Activated CD4-positive, alpha-beta T cell treated with anti-CD3 and anti-CD28 coated beads, Interleukin-2, Interleukin-4, amounts not matched to agents 100 ng/mL and 50 ng/mL, durations not matched to agents 16 hours and 8 hours (primary cell): ENCODE measurements at regions not wholly inside any gene's neighbourhood (a gene's known extent, or its start where the extent isn't known, plus 50 kb on each side); places are given as distances from the start of the nearest gene placed in this dataset.

Experiments
- DNase-seq: peaks from one replicate; pipeline ENCODE4 v3.0.0-alpha.2; 2020; ENCODE audit warnings: low spot score

DNA sequence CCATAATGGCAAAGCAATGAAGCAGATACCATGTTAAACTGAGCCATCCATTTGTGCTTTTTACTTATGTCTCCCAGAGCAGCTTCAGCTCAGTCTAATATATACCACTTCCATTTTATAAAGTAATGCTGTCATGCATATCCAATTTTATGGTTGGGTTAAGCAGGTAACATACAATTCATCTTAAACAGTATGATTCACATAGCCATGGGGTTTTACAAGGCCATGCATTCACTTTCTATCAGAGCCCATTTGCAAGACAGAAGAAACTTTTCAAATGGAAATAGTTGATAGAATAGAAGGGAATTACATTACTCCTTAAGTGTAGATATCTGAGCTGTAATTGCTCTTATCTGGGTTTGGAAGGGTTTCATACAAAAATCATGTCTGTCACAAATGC, 580.5 kb upstream of the CXADR start:
- DNase-seq, result no peak

DNA sequence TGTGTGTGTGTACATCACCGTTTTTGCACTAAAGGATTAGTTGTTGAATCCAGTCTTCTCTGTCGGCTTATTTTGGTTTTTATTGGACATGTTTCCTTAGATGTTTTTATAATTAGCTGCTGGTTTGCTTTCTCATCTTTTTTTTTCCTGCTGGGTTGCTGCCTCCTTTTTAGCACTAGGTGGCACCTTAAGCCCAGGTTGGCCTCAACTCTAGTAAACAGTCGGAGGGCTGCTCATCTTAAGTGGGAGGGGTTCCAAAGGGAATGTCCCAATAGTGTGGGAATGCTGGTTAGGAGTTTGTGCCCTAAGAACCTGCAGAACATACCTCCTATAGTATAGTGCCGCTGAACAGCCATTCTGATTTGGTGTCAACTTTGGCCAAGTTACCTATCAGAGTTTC, 570.1 kb upstream of the CXADR start:
- no peak for DNase-seq

DNA sequence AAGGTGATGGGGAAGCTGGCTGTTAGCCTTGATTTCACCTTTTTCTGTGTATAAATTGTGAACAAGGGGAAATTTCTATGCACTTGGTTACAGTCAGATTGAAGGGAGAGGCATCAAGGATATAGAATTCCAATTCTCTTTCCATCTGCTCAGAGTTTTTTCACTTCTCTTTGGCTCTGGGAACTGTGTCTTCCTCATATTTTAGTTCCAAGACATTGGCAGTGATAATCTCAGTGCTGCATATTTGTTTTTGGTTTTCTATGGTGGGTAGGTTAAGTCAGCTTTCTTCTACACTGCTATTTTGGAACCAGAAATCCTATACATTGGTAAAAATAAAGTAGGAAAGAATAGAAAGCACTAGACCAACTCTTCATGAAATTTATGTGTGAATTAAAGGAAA, 569.6 kb upstream of the CXADR start:
- DNase-seq, result no peak

DNA sequence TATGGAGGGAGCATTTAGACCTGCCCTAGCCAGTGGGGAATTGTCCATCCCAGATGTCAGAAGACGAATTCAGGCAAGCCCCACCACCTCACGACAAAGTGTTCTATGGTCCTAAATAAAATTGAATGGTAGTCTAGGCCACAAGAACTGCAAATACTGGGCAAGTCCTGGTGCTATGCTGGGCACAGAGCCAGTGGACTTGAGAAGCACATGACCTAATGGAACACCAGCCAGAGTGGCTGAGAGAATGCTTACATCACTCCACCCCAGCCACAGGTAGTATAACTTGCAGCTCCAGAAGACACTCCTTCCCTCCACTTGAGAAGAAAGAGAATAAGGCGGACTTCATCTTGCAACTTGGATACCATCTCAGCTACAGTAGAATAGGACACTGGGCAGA, 567.3 kb upstream of the CXADR start:
- DNase-seq, result no peak

DNA sequence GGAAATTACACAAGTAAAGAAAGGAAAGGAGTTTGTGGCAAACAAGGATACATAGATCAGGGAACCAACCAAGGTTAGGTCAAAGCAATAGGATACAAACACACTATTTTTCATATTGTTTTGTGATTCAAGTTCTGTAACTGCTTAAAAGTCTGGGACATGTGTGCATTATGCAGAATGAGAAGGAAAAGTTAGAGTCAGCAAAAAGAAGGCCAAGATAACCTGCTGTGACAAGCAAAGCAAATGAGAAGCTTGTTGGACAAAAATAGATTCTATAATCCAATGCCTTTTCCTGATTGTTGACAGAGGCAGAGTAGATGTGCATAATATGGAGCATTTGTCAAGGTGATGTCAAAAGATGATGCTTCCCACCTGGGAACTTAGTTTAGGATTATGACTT, 556.0 kb upstream of the CXADR start:
- DNase-seq, result no peak

DNA sequence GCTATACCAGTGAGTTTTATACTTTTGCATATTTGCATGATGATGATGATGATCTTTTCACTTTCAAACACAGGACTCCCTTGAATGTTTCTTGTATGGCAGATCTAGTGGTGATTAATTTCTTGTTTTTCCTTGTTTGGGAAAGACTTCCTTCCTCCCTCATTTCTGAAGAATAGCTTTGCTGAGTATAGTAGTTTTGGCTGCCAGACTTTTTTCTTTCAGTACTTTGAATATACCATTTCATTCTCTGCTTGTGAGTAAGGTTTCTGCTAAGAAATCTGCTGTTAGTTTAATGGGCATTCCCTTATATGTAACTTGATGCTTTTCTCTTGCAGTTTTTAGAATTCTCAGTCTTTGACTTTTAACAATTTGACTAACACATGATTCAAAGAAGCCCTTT, 547.4 kb upstream of the CXADR start:
- DNase-seq, result no peak

DNA sequence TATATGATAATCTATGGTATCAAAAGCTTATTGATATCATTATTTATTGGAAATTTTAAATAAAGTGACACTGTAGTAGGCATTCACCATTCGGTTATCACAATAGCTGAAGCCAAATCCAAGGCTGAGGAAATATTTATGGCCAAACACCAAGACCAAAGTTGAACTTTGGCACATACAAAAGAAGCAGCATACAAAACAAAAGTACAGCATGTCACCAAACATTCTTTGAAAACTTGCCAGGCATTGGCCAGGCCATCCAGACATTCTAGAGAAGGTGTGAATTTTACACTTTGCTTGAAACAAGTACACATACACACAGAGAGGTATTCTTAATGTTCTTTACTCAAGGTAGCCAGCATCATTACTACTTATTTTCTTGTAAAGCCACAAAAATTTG, 544.4 kb upstream of the CXADR start:
- DNase-seq, result no peak

DNA sequence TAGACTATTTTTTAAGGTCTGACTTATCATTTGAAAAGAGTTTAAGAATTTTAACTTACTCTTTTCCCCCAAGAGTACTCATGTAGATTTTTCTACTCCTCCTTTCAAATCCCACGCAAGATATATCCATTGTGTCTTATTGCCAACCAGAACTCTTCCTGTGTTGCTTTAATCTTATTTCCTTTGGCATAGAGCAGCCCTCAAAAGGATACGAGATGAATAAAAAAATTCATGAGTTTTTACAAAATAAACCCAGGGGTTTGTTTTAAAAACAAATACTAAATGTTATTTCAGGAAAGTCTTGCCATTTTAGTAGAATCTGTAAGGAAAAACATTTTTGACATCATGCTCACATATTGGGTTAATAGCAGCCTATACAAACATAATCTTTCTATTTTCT, 543.2 kb upstream of the CXADR start:
- no peak for DNase-seq

DNA sequence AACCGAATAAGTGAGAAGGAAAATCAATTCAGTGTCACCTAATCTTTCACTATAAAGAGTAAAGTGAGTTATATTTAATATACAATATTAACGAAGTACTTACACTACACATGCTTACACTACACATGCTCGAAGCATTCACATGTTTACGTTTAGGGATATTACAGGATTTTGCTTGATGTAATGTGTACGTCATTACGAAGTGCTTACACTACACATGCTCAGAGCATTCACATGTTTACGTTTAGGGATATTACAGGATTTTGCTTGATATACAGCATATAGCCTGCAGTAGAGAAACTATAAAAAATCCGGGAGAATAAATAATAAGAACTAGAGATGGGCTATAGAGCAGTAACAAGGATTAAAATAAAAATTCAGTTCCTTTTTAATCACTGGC, 538.8 kb upstream of the CXADR start:
- no peak for DNase-seq

DNA sequence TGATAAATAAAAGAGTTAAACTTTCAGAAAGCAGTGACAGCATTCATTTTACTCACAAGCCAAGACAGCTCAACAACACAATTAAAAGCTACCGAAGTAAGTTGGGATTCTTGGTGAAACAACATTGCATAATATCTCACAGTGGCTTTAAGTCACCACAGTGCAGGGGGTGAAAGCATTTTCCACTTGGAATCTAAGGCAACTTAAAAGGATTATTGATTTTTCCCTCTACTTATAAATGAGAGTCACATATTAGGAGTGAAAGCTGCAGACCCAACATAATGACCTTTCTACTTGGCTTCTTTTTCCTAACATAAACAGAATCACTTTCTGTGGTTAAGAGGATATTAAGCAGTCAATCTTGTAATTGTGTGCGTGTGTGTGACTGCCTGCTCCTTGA, 536.6 kb upstream of the CXADR start:
- no peak for DNase-seq

DNA sequence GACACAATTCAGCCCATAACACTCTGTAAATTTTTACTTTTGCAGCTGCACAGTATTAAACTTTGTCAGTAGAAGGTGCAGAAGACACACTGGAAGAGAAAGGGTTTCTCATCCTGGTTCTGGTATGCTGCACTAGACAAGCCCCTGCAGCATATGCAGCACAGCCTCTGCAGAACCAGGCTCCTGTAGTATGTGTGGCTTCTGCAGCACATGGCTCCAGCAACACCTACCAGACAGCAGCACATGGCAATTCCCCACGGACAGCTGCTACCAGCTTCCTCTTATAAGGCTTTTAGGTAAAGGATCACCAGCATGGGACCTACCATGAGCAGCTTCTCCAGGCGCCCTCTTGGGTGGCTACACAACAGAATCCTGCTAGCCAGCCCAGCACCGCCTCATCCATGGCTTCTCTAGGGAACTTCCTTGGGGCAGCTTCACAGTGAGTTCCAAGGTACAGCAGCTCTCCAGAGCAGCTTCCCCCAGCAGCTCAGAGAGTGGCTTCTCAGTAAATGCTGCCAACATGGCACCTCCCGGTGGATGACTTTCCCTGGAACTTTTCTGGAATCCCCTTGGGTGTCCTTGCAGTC, 534.4 kb upstream of the CXADR start:
- DNase-seq, result no peak

DNA sequence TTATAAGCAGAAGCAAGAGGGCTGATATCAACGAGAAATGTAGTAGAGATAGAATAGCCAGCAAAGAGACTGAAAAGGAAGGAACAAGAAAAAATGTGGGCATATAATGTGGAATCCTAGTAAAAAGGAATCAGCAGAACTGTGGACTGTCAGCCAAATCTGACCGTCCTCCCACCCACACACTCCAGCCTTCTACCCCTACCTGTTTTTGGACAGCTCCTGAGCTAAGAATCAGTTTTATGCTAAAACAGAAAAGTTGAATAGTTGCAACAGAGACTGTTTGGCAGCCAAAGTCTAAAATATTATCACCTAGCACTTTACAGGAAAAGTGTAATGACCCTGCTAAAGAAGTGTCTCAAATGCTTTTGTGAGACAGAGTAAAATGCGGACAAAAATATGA, 533.3 kb upstream of the CXADR start:
- no peak for DNase-seq

DNA sequence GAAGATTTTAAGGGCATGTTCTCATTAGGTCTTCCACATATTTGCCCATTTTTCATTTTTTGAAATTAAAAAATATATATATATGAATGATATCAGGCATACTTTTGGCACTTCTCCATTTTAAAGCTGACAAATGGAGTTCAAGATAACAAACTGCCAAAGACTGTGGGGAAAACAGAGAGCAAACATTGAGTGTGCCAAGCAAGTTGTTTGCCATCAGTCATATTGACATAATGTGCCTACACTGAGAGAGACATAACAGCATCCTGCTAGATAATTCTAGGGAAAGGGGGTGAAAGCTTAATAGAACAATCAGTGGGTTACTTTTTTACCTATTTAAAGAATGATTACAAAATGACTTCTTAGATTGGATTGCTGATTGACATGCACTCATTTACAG, 529.4 kb upstream of the CXADR start:
- no peak for DNase-seq

DNA sequence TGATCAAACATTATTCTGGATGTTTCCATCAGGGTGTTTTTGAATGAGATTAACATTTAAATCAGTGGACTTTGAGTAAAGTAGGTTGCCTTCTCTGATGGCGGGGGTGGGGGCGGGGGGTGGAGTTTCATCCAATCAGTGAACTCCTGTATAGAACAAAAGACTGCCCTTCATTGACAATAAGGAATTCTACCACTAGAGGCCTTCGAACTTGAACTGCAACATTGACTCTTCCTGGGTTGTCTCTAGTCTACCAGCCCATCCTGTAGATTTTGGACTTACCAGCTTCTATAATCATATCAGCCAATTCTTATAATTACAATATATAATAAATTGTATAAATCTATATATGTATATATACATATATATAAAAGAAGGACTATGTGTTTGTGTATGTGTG, 520.4 kb upstream of the CXADR start:
- DNase-seq, result no peak

DNA sequence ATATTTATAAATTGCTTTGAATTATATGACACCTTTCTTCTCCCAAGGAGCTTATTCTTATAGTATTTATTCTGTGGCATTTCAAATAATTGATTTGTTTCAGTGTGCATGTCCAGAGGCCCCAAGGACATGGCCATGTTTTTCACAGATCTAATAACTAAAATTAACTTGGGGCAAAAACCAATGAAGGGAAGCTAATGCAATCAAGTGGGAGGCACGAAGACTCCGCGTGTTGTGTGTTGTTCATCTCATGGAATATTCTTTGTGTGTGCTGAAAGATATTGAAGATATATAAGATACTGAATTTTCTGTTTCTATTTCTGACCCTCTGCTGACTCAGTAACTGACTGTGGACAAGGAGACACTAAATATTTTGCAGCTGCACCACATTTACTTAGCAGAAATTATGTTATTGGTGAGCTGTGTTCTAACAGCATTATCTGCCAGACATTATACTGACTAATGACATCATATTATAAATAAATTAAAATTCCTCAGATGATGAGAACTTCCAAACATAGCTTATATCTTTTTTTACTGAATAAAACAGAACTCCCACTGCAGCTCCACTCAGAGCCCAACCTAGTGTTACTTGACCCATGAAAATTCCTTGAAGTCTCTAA, 519.3 kb upstream of the CXADR start:
- no peak for DNase-seq

DNA sequence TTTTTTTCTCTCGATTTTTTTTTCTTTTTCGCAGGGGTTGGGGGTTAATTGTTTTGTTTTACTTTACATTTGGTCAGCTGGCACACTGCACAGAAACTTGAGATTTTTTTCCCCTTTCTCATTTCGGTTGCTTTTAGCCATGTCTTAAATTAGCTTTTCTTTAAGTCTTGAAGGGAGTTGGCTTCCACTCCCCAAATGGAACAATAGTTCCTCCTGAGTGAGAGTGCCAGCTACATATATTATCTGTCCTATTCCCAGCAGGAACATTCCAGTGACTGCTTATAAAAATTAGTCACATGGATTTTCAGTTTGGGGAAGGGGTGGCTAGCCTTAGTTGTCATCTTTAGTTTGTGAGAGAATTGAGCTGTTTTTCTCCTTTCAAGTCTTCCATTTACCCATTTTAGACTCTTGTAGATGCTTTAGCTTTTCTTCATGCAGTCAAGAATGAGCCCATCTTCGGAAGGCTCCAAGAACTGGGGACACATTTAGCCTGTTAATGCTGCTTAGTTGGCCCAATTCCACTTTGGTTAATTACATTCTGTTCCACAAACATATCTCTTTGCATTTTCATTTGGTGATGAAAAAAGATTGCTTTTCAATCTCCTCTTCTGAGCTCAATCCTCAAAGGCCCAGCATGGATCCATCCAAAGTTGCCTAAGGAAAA, 510.1 kb upstream of the CXADR start:
- no peak for DNase-seq

DNA sequence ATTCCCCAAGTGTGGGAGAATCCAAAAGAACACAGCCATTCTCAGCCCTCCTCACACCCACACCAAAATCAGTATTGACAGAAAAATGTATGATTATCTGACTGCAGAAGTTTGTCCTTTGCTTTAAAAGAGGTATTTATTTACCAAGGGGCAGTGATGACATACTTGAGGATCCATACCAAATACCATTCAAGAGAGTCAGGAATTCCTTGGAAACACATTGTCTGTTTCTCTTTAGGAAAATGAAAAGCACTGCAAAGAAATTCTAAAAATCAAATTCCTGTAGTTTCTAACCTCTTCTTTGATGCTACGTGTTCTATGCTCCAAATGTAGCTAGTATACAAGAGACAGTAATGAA, 509.6 kb upstream of the CXADR start:
- DNase-seq, result no peak

DNA sequence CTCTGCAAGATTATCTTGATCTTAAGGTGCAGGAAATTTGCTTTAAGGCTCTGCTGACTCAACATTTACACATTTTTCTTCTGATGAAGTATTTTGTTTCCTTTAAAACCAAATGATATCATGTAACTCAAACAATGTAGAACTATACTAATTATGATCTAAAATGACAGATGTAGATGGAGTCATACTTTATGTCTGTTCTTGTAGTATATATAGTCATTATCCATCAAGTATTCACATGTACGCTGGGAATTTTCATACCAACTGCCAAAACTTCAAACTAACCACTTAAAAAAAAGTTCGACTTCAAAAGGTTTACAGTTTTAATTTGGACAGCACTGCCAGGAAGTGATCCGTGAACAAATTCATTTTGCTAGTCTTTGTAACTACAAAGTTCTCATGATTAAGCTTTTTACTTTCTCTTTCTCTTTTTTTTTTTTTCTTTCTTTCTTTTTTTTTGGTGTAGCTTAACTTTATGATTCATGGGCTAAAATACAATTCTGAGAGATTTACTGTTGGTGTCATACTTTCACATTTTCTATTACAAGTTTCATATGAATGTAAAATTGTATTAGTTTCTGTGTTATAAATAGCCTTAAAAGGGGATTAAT, 509.0 kb upstream of the CXADR start:
- DNase-seq, result no peak

DNA sequence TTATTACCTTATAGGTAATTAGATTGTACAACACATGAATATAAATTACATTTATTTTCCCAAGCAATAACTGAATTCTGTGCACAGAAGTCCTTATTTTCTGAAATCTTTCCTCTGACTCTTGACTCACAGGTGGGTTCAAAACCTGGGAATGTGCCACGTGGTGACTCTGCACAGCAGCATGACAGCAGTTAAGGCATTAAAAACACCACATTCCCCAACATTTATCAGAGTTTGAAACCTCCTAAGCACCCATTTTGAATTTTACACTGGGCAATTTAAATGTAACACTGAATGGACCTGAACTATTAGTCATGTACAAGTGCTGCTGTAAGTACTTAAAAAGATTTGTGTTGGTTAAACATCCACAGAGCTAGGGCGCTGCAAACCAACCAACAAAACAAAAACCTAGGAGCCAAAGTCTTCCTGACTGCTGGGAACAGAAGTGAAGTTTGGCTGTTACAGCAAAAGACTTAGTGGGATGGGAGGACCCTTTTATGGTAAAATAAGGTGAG, 480.6 kb upstream of the CXADR start:
- no peak for DNase-seq

DNA sequence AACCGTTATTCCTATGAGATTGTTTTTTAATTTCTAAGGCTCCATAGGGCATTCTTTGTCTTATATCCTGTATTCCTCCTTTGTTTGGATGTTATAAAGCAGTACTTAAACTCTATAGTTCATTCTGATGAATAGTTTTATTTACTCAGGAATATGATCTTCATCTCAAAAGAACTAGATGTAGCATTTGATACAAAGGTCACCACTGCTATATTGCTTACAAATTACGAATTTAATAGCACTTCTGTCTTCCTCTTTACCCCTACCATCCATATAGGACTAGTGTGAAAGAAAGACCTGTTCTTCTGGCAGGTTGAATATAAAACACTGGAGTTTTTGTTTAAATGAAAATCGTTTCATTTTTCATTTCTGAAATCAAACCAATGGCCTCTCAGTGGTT, 468.1 kb upstream of the CXADR start:
- no peak for DNase-seq

DNA sequence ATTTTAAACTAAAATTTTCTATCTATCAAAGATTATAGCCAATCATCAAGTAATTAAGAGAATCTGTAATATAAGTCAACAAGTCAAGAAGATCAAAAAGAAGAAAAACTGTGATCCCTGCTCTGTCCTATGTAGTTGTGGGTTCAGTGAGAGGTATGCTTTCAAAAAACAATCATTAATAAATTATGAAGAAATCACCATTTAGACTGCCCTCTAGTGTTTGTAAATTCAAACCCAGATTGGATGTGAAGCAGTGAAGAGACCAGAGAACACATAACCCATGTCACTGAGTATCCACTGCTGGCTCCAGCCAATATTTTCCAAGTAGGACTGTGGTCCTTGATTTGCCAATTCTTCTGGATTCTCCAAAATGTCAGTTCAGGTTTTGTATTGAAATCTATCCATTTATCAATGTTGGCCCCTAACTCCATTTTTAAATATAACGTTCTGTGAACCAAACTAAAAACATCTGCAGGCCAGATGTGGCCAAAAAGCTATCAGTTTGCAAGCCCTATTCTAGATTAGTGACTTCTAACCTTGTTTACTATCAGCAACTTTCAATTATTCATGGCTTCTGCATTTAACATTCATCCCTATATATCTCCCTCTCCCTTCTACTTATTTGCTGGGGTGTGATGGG, 467.5 kb upstream of the CXADR start:
- no peak for DNase-seq

DNA sequence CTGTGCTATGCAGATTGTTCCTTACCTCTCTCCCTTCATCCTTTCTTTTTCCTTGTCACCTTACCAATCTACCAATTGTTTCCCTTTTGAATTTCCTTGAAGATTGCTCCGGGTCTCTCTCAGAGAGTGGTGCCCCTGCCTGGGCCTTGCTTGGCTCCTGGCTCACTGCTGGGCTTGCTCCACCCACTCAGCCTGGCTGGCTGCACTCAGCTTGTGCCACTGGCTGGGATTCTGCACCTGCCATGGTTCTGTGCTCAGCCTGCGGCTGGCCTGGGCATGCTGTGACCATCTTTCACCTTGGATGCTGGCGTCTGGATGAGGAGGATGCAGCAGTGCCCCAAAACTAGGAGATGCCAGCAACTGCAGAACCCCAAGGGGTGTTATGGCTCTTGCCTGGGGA, 463.9 kb upstream of the CXADR start:
- DNase-seq, result no peak

DNA sequence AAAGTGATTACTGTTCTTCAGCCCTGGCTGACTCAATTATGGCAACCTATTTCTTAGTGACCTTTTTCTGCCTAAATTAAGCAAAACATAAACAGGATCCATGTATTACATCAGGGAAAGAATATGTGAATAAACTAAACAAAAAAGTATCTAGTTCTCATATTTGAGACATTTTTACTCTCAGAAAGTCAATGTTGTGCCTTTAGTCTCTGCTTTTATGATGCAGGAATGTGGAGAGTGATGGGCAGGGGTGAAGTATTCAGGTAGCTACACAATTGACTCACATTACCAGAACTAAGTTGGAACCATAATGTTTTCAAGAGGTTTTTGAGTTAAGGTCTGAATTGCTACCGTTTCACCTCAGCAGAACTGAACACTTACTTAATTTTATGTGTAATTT, 462.7 kb upstream of the CXADR start:
- DNase-seq, result no peak
